ENCODE measurements at regions not wholly inside any gene's neighbourhood (a gene's known extent, or its start where the extent isn't known, plus 50 kb on each side); places are given as distances from the start of the nearest gene placed in this dataset.

DNA sequence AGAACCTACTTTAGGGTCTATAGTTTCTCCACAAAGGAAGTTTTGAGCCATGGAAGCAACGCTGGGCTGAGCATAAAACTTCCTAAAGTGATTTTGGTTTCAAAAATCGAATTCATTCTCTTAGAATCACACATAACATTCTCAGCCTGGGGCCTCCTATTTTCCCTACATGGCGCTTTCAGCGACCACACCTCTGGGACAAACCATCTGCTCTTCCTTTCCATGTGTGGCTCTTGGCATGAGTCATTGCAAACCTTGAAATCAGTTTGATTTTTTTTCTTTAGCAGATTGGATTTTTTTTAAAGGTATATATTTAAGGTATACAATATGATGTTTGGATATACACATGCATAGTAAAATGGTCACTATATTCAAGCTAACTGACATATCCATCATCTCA is 72.5 kb upstream of the APCDD1 start:
- no peaks in the 10 kb centered on the region for H3K9me2 ChIP-seq (replicated peaks; ENCODE audit: control insufficient read depth, low read length)
- no peaks in the 10 kb centered on the region for H3K9me3 ChIP-seq (ENCODE audit: control insufficient read depth, insufficient read depth, low read length)
- no peaks in the 10 kb centered on the region for H3K4me1 ChIP-seq (ENCODE audit: control insufficient read depth, low read length)
- no peaks in the 10 kb centered on the region for H3F3A ChIP-seq (ENCODE audit: control insufficient read depth, insufficient read depth)
- peaks cover 6% of the 10 kb centered on the region; the same call in 1 of the 2 replicates for H3K27me3 ChIP-seq (ENCODE audit: control insufficient read depth, low read length)
- no peaks in the 10 kb centered on the region for H4K20me1 ChIP-seq (ENCODE audit: control insufficient read depth, insufficient read depth, low read depth, low read length)
- no peak for TF ChIP-seq CTCF (IDR thresholded peaks at IDR 0.05; ENCODE audit: low read depth, low read length, poor library complexity, severe bottlenecking)
- TF ChIP-seq EZH2phosphoT487 (IDR thresholded peaks at IDR 0.05; ENCODE audit: borderline replicate concordance, low read length) = no peak
- no peaks in the 10 kb centered on the region for H3K36me3 ChIP-seq (ENCODE audit: control insufficient read depth, low read length)
- no peak overlapping the region for H3K4me2 ChIP-seq (ENCODE audit: low read length)
- H3K27ac ChIP-seq (ENCODE audit: low read depth, low read length) = no peak overlapping the region
- H3K79me2 ChIP-seq (ENCODE audit: control insufficient read depth, low read length) = no peaks in the 10 kb centered on the region
- no peak overlapping the region for H3K4me3 ChIP-seq (ENCODE audit: low read length)

GRCh38 chr18:10386049-10386448 is 68.4 kb upstream of the APCDD1 start:
- no peaks in the 10 kb centered on the region for H3K79me2 ChIP-seq (ENCODE audit: control insufficient read depth, low read length)
- TF ChIP-seq CTCF (IDR thresholded peaks at IDR 0.05; ENCODE audit: low read depth, low read length, poor library complexity, severe bottlenecking) (no peak), EZH2phosphoT487 (IDR thresholded peaks at IDR 0.05; ENCODE audit: borderline replicate concordance, low read length) (no peak)
- no peak overlapping the region for H3K4me2 ChIP-seq (ENCODE audit: low read length)
- H3K4me1 ChIP-seq (ENCODE audit: control insufficient read depth, low read length) = no peaks in the 10 kb centered on the region
- no peak overlapping the region for H3K4me3 ChIP-seq (ENCODE audit: low read length)
- no peak overlapping the region for H3K27ac ChIP-seq (ENCODE audit: low read depth, low read length)
- H4K20me1 ChIP-seq (ENCODE audit: control insufficient read depth, insufficient read depth, low read depth, low read length) = no peaks in the 10 kb centered on the region
- H3K9me3 ChIP-seq (ENCODE audit: control insufficient read depth, insufficient read depth, low read length) = no peaks in the 10 kb centered on the region
- H3K27me3 ChIP-seq (ENCODE audit: control insufficient read depth, low read length) = peaks cover 3% of the 10 kb centered on the region; the same call in 1 of the 2 replicates
- H3K9me2 ChIP-seq (replicated peaks; ENCODE audit: control insufficient read depth, low read length) = no peaks in the 10 kb centered on the region; the same call in 1 of the 2 replicates
- no peaks in the 10 kb centered on the region for H3F3A ChIP-seq (ENCODE audit: control insufficient read depth, insufficient read depth)
- H3K36me3 ChIP-seq (ENCODE audit: control insufficient read depth, low read length) = no peaks in the 10 kb centered on the region

GRCh38 chr18:10386956-10387355 is 67.5 kb upstream of the APCDD1 start:
- H4K20me1 ChIP-seq (ENCODE audit: control insufficient read depth, insufficient read depth, low read depth, low read length) = no peaks in the 10 kb centered on the region
- no peaks in the 10 kb centered on the region for H3K79me2 ChIP-seq (ENCODE audit: control insufficient read depth, low read length)
- peaks cover 3% of the 10 kb centered on the region; the same call in 1 of the 2 replicates for H3K27me3 ChIP-seq (ENCODE audit: control insufficient read depth, low read length)
- no peak overlapping the region for H3K4me2 ChIP-seq (ENCODE audit: low read length)
- no peak overlapping the region for H3K27ac ChIP-seq (ENCODE audit: low read depth, low read length)
- no peak for TF ChIP-seq CTCF (IDR thresholded peaks at IDR 0.05; ENCODE audit: low read depth, low read length, poor library complexity, severe bottlenecking)
- no peak for TF ChIP-seq EZH2phosphoT487 (IDR thresholded peaks at IDR 0.05; ENCODE audit: borderline replicate concordance, low read length)
- H3K4me3 ChIP-seq (ENCODE audit: low read length) = no peak overlapping the region
- no peaks in the 10 kb centered on the region for H3K9me3 ChIP-seq (ENCODE audit: control insufficient read depth, insufficient read depth, low read length)
- H3F3A ChIP-seq (ENCODE audit: control insufficient read depth, insufficient read depth) = no peaks in the 10 kb centered on the region
- no peaks in the 10 kb centered on the region for H3K4me1 ChIP-seq (ENCODE audit: control insufficient read depth, low read length)
- H3K9me2 ChIP-seq (replicated peaks; ENCODE audit: control insufficient read depth, low read length) = no peaks in the 10 kb centered on the region; the same call in 1 of the 2 replicates
- H3K36me3 ChIP-seq (ENCODE audit: control insufficient read depth, low read length) = no peaks in the 10 kb centered on the region
